ENCODE measurements at regions not wholly inside any gene's neighbourhood (a gene's known extent, or its start where the extent isn't known, plus 50 kb on each side); places are given as distances from the start of the nearest gene placed in this dataset.

- in situ Hi-C loops (cut with MboI; ENCODE audit: low sequenced_read_pairs, unreplicated experiment), result no loop called here
- TF ChIP-seq CTCF (IDR thresholded peaks at IDR 0.05; ENCODE audit: borderline replicate concordance, control extremely low read depth, extremely low read depth, insufficient read depth, missing control alignments), result no peak
- DNase-seq (ENCODE audit: low spot score), result no peak
Observed at GRCh38 chr5:7242118-7242710, 153.7 kb upstream of the ADCY2 start.

GRCh38 chr5:7244208-7244607 lies 151.7 kb upstream of the ADCY2 start:
- no peak for TF ChIP-seq CTCF (IDR thresholded peaks at IDR 0.05; ENCODE audit: borderline replicate concordance, control extremely low read depth, extremely low read depth, insufficient read depth, missing control alignments)
- in situ Hi-C loops (cut with MboI; ENCODE audit: low sequenced_read_pairs, unreplicated experiment), result no loop called here
- DNase-seq (ENCODE audit: low spot score), result no peak

- DNase-seq (ENCODE audit: low spot score), result no peak
- TF ChIP-seq CTCF (IDR thresholded peaks at IDR 0.05; ENCODE audit: borderline replicate concordance, control extremely low read depth, extremely low read depth, insufficient read depth, missing control alignments), result no peak
- in situ Hi-C loops (cut with MboI; ENCODE audit: low sequenced_read_pairs, unreplicated experiment), result no loop called here
Observed at GRCh38 chr5:7245121-7245651, 150.8 kb upstream of the ADCY2 start.

- in situ Hi-C loops (cut with MboI; ENCODE audit: low sequenced_read_pairs, unreplicated experiment), result no loop called here
- DNase-seq (ENCODE audit: low spot score), result no peak
- no peak for TF ChIP-seq CTCF (IDR thresholded peaks at IDR 0.05; ENCODE audit: borderline replicate concordance, control extremely low read depth, extremely low read depth, insufficient read depth, missing control alignments)
Observed at GRCh38 chr5:7246287-7246686, 149.7 kb upstream of the ADCY2 start.

- DNase-seq (ENCODE audit: low spot score), result no peak
- no peak for TF ChIP-seq CTCF (IDR thresholded peaks at IDR 0.05; ENCODE audit: borderline replicate concordance, control extremely low read depth, extremely low read depth, insufficient read depth, missing control alignments)
- in situ Hi-C loops (cut with MboI; ENCODE audit: low sequenced_read_pairs, unreplicated experiment), result no loop called here
Observed at GRCh38 chr5:7250004-7250403, 145.9 kb upstream of the ADCY2 start.

- in situ Hi-C loops (cut with MboI; ENCODE audit: low sequenced_read_pairs, unreplicated experiment), result no loop called here
- no peak for TF ChIP-seq CTCF (IDR thresholded peaks at IDR 0.05; ENCODE audit: borderline replicate concordance, control extremely low read depth, extremely low read depth, insufficient read depth, missing control alignments)
- no peak for DNase-seq (ENCODE audit: low spot score)
Observed at GRCh38 chr5:7250611-7251010, 145.3 kb upstream of the ADCY2 start.

All from GM13976 (cell line).